Parathyroid adenoma (tissue), 2 donors: ENCODE measurements at regions not wholly inside any gene's neighbourhood (a gene's known extent, or its start where the extent isn't known, plus 50 kb on each side); places are given as distances from the start of the nearest gene placed in this dataset.

Source experiments
- H2AFZ ChIP-seq: fragments of 300-600 bp; sonication (generic); one replicate; pipeline ENCODE4 v1.7.0; 2017; ENCODE audit warnings: antibody characterized with exemption, mild to moderate bottlenecking
- H3K27ac ChIP-seq: fragments of 300-600 bp; sonication (generic); one replicate; pipeline ENCODE4 v1.7.0; 2017
- H3K27me3 ChIP-seq: fragments of 300-600 bp; sonication (generic); one replicate; pipeline ENCODE4 v1.7.0; 2017; ENCODE audit warnings: low read length; ENCODE audit not compliant: control insufficient read depth, insufficient read depth
- H3K36me3 ChIP-seq: fragments of 300-600 bp; sonication (generic); one replicate; pipeline ENCODE4 v1.7.0; 2017; ENCODE audit warnings: low read length; ENCODE audit not compliant: control insufficient read depth, insufficient read depth
- H3K4me1 ChIP-seq: fragments of 300-600 bp; sonication (generic); one replicate; pipeline ENCODE4 v1.7.0; 2017; ENCODE audit warnings: control low read depth
- H3K4me2 ChIP-seq: fragments of 300-600 bp; sonication (generic); one replicate; pipeline ENCODE4 v1.7.0; 2017; ENCODE audit warnings: low read length
- H3K4me3 ChIP-seq: fragments of 300-600 bp; sonication (generic); one replicate; pipeline ENCODE4 v1.7.0; 2017; ENCODE audit warnings: low read depth, low read length
- H3K79me2 ChIP-seq: fragments of 300-600 bp; sonication (generic); one replicate; pipeline ENCODE4 v1.7.0; 2017; ENCODE audit warnings: control low read depth
- H3K9ac ChIP-seq: fragments of 300-600 bp; sonication (generic); one replicate; pipeline ENCODE4 v1.7.0; 2017; ENCODE audit warnings: mild to moderate bottlenecking
- H3K9me3 ChIP-seq: fragments of 300-600 bp; sonication (generic); one replicate; pipeline ENCODE4 v1.7.0; 2017; ENCODE audit warnings: low read length; ENCODE audit not compliant: control insufficient read depth
- TF ChIP-seq, protein P1 (sequence below): fragments of 300-600 bp; sonication (generic); IDR thresholded peaks from one replicate; pipeline ENCODE4 v1.7.0; 2017; ENCODE audit warnings: antibody characterized with exemption, mild to moderate bottlenecking
- donor health status: primary hyperparathyroidism.

DNA sequence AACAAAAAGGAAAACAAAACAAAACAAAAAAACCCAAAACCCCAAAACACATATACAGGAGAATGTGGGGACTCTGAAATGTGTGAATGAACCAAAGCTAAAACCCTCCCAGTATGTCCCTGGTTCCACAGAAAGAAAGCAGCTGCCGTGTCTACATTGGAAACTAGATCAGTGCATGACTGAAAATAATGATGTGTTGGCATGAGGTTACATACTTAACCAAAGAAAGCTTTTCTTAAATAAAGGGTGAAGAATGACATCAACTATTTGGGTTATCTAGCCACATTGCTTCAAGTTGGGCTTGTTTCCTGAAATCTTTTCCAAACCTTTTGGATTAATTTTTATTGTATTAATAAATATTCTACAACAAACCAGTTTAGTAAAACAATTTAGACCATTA, 91.9 kb upstream of the FN1 start:
- Histone ChIP-seq H3K79me2 (no peaks in the 10 kb centered on the region), H3K4me2 (no peak overlapping the region), H3K9ac (no peak overlapping the region), H3K27me3 (no peaks in the 10 kb centered on the region), H2AFZ (no peak overlapping the region), H3K36me3 (no peaks in the 10 kb centered on the region), H3K9me3 (no peaks in the 10 kb centered on the region), H3K4me3 (no peak overlapping the region), H3K4me1 (no peaks in the 10 kb centered on the region), H3K27ac (no peak overlapping the region)
- TF ChIP-seq, protein P1, sequence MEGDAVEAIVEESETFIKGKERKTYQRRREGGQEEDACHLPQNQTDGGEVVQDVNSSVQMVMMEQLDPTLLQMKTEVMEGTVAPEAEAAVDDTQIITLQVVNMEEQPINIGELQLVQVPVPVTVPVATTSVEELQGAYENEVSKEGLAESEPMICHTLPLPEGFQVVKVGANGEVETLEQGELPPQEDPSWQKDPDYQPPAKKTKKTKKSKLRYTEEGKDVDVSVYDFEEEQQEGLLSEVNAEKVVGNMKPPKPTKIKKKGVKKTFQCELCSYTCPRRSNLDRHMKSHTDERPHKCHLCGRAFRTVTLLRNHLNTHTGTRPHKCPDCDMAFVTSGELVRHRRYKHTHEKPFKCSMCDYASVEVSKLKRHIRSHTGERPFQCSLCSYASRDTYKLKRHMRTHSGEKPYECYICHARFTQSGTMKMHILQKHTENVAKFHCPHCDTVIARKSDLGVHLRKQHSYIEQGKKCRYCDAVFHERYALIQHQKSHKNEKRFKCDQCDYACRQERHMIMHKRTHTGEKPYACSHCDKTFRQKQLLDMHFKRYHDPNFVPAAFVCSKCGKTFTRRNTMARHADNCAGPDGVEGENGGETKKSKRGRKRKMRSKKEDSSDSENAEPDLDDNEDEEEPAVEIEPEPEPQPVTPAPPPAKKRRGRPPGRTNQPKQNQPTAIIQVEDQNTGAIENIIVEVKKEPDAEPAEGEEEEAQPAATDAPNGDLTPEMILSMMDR: no peak

DNA sequence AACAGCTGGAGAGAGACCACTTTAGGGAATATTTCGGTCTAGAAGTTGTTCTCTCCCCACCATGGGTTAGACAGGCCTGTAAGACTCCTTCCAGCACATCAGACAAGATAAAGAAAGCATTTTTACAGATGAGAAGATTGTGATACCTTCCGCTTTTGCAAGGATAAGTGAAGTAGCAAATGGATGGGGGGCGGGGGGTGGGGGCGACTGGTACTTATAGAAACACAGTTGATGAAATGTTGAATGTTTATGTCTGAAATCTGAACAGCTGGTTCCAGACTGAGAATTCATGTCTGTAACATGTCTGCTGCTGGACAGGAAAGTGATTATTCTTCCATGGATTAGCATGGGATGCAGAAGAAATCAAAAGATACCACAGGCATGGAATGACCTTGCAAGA, 90.5 kb upstream of the FN1 start:
- H3K79me2 ChIP-seq: no peaks in the 10 kb centered on the region
- H3K9me3 ChIP-seq: no peaks in the 10 kb centered on the region
- H3K4me3 ChIP-seq: no peak overlapping the region
- no peaks in the 10 kb centered on the region for H3K36me3 ChIP-seq
- H3K27ac ChIP-seq: no peak overlapping the region
- no peaks in the 10 kb centered on the region for H3K4me1 ChIP-seq
- no peak overlapping the region for H3K9ac ChIP-seq
- no peak overlapping the region for H3K4me2 ChIP-seq
- TF ChIP-seq, protein P1: no peak
- H3K27me3 ChIP-seq: no peaks in the 10 kb centered on the region
- no peak overlapping the region for H2AFZ ChIP-seq

DNA sequence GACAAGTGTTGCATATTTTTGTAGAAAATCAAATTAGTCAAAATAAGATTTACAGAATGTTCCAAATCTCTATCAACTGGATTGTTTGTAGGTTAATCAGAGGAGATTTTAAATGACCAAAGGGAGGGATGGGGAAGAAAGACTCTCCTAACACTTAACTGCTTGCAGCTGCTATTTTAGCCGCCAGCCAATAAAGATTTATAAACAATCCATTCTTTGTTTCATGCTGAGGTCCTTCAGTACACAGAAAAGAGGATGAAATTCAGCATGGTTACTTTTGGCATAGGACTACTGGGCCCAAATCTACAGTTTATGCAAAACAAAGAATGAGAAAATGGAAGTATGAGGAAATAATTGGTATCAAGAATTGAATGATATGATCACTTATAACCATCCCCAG, 86.4 kb upstream of the FN1 start:
- Histone ChIP-seq H3K36me3 (no peaks in the 10 kb centered on the region), H3K4me3 (no peak overlapping the region), H3K9ac (no peak overlapping the region), H3K9me3 (no peaks in the 10 kb centered on the region), H3K79me2 (no peaks in the 10 kb centered on the region), H3K4me2 (no peak overlapping the region), H3K27ac (no peak overlapping the region), H2AFZ (no peak overlapping the region), H3K4me1 (no peaks in the 10 kb centered on the region), H3K27me3 (no peaks in the 10 kb centered on the region)
- TF ChIP-seq, protein P1: no peak

DNA sequence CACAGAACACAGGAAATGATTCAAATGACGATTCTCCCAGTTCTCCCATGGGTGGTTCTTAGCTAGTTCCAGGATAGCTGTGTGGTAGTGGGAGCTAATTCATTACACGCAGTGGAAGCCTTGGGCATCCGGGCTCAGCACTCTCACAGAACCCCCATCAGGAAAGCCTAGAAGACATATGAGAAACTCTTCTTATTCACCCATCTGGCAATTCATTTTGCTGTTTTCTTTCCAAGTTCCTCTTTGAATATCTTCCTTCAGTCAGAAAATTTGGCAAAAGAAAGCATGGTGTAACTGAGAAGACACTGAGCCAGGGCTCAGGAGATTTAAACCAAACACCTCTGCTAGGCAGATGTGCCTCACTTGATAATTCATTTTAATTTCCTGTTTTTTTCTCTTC, 85.2 kb upstream of the FN1 start:
- Histone ChIP-seq H3K4me2 (no peak overlapping the region), H3K9me3 (no peaks in the 10 kb centered on the region), H3K27me3 (no peaks in the 10 kb centered on the region), H3K27ac (no peak overlapping the region), H3K9ac (no peak overlapping the region), H3K4me3 (no peak overlapping the region), H3K36me3 (no peaks in the 10 kb centered on the region), H2AFZ (no peak overlapping the region), H3K4me1 (no peaks in the 10 kb centered on the region), H3K79me2 (no peaks in the 10 kb centered on the region)
- TF ChIP-seq, protein P1: no peak

DNA sequence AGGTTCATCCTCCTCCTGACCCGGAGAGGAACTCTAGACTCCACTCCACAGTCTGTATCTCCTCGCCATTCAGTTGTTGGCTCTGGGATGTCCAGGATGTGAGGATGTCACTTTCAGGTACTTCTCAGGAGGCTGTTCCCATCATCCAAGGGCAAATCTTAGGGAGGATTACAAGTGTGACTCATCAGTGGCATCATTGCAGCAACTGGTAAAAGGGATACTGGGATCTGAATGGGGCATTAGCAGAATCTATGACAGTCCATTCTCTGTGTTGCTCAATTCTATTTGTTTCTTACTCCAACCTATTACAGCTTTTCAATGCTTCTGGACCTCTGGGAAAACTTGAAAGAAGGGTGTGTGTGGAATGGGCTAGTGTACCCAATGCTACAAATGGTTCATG, 81.5 kb upstream of the FN1 start:
- no peak overlapping the region for H3K27ac ChIP-seq
- no peak overlapping the region for H3K4me3 ChIP-seq
- H3K79me2 ChIP-seq: no peaks in the 10 kb centered on the region
- no peaks in the 10 kb centered on the region for H3K36me3 ChIP-seq
- no peak overlapping the region for H2AFZ ChIP-seq
- no peaks in the 10 kb centered on the region for H3K9me3 ChIP-seq
- H3K4me2 ChIP-seq: no peak overlapping the region
- TF ChIP-seq, protein P1: no peak
- no peaks in the 10 kb centered on the region for H3K4me1 ChIP-seq
- H3K9ac ChIP-seq: no peak overlapping the region
- no peaks in the 10 kb centered on the region for H3K27me3 ChIP-seq
